Spleen (tissue), 11 donors: ENCODE measurements at regions not wholly inside any gene's neighbourhood (a gene's known extent, or its start where the extent isn't known, plus 50 kb on each side); places are given as distances from the start of the nearest gene placed in this dataset.

ENCODE experiments used
- DNase-seq: peaks from one replicate; pipeline ENCODE4 v3.0.0-alpha.2; 2020
- H3K27ac ChIP-seq, 8 donors: fragments of 200-600 bp; sonication (generic) in 7 of 8; 1 replicate in 4 of 8; 2 replicates in 4 of 8; pipeline versions ENCODE4 v1.5.0 to v1.8.0; 2016 to 2021; ENCODE audit warnings: inconsistent platforms in 4 of 8, mild to moderate bottlenecking in 4 of 8, moderate library complexity in 1 of 8
- H3K27me3 ChIP-seq, 7 donors: fragments of 200-600 bp; sonication (generic) in 6 of 7; replicated peaks in 1 of 7; 1 replicate in 4 of 7; 2 replicates in 3 of 7; pipeline versions ENCODE4 v1.5.0 to v1.8.0; 2016 to 2021; ENCODE audit warnings: inconsistent platforms in 3 of 7, mild to moderate bottlenecking in 1 of 7
- H3K36me3 ChIP-seq, 6 donors: fragments of 200-600 bp; sonication (generic) in 5 of 6; 1 replicate in 4 of 6; 2 replicates in 2 of 6; pipeline versions ENCODE4 v1.5.0 to v1.8.0; 2016 to 2021; ENCODE audit warnings: inconsistent platforms in 2 of 6
- H3K4me1 ChIP-seq, 6 donors: fragments of 200-600 bp; sonication (generic) in 5 of 6; 1 replicate in 3 of 6; 2 replicates in 3 of 6; pipeline versions ENCODE4 v1.5.0 to v1.8.0; 2016 to 2021; ENCODE audit warnings: inconsistent platforms in 3 of 6
- H3K4me3 ChIP-seq, 8 donors: fragments of 200-600 bp; sonication (generic) in 7 of 8; 1 replicate in 4 of 8; 2 replicates in 4 of 8; pipeline versions ENCODE4 v1.5.0 to v1.8.0; 2016 to 2021; ENCODE audit warnings: inconsistent platforms in 4 of 8, mild to moderate bottlenecking in 4 of 8, moderate library complexity in 2 of 8
- H3K9me3 ChIP-seq, 8 donors: fragments of 200-600 bp; sonication (generic) in 7 of 8; 1 replicate in 4 of 8; 2 replicates in 4 of 8; pipeline versions ENCODE4 v1.5.0 to v1.8.0; 2016 to 2021; ENCODE audit warnings: inconsistent platforms in 4 of 8
- POLR2A ChIP-seq, 3 donors: fragments of 450-650 bp; IDR thresholded peaks; one replicate each; pipeline ENCODE4 v1.5.1; 2017; ENCODE audit warnings: antibody characterized with exemption in 3 of 3, mild to moderate bottlenecking in 1 of 3
- POLR2AphosphoS5 ChIP-seq, 3 donors: sonication (generic); formaldehyde crosslinking; IDR thresholded peaks; one replicate each; pipeline ENCODE4 v1.5.1; 2017; ENCODE audit warnings: antibody characterized with exemption in 3 of 3
- WGBS, 5 donors: extraction: QIAGEN DNeasy Blood & Tissue Kit in 3 of 5; methylation state at CpG; one replicate each; pipeline versions ENCODE4 v1.1.5 to v1.1.7; 2013 to 2018; 5-methylcytosine and 5-hydroxymethylcytosine counted together
- intact Hi-C: fragments of 100-400 bp; cut with DNase I; formaldehyde crosslinking; loops from one replicate; pipeline ENCODE4 v1.15.0; 2023; ENCODE audit warnings: low total_unique reads
- TF ChIP-seq, protein P1 (sequence below), 11 experiments: fragments of 200-600 bp in 7 of 11; fragments of 450-650 bp in 4 of 11; sonication (generic) in 4 of 11; IDR thresholded peaks in 8 of 11; conservative IDR thresholded peaks in 3 of 11; 1 replicate in 7 of 11; 2 replicates in 4 of 11; pipeline versions ENCODE4 v1.4.0 to v1.8.0; 2016 to 2021; ENCODE audit warnings: antibody characterized with exemption in 11 of 11, inconsistent platforms in 4 of 11, mild to moderate bottlenecking in 1 of 11
- donor health status: healthy with polysubstance abuse.
- donor health status: DM: no; HTN: no; CAD: no; lungs with moderate emphysema.
- donor health status: DM: no; HTN: no; CAD: no.
- donor health status: Bipolar disorder and iron deficiency.
- donor health status: healthy.
- donor health status: DM: no; HTN: no; CAD: no.
- donor health status: DM: yes; HTN: yes; CAD: no.

DNA sequence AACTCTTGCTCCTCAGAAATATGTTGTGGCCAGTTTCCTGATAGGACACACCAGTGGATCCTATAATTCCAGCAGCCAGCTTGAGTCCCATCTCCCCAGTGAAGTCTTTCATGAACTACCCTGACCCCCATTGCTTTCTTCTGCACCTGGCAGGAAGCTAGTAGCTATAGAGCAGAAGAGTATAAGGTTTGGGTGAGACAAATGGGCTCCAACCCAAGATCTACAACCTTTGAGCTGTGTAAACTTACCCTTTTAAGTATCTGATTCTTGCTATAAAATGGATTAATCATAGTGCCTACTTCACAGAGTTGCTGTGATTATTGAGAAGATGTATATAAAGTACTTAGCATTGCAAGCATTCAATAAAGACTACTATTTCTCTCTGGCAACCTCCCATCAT, 396.9 kb upstream of the CADM1 start:
- Histone ChIP-seq H3K4me1 (no peaks in the 10 kb centered on the region), H3K27ac (no peak overlapping the region), H3K9me3 (peaks cover 0 to 4% (median 0%) of the 10 kb centered on the region in 8 donors), H3K4me3 (no peak overlapping the region), H3K36me3 (no peaks in the 10 kb centered on the region), H3K27me3 (peaks cover 0 to 1% (median 0%) of the 10 kb centered on the region in 7 donors)
- no peak for TF ChIP-seq POLR2A (IDR thresholded peaks at IDR 0.05)
- TF ChIP-seq, protein P1, sequence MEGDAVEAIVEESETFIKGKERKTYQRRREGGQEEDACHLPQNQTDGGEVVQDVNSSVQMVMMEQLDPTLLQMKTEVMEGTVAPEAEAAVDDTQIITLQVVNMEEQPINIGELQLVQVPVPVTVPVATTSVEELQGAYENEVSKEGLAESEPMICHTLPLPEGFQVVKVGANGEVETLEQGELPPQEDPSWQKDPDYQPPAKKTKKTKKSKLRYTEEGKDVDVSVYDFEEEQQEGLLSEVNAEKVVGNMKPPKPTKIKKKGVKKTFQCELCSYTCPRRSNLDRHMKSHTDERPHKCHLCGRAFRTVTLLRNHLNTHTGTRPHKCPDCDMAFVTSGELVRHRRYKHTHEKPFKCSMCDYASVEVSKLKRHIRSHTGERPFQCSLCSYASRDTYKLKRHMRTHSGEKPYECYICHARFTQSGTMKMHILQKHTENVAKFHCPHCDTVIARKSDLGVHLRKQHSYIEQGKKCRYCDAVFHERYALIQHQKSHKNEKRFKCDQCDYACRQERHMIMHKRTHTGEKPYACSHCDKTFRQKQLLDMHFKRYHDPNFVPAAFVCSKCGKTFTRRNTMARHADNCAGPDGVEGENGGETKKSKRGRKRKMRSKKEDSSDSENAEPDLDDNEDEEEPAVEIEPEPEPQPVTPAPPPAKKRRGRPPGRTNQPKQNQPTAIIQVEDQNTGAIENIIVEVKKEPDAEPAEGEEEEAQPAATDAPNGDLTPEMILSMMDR (IDR thresholded peaks at IDR 0.05 in 8 of 11, conservative IDR thresholded peaks at IDR 0.05 in 3 of 11), result no peak
- TF ChIP-seq POLR2AphosphoS5 (IDR thresholded peaks at IDR 0.05), result no peak
- intact Hi-C loops, result no loop called here
- DNase-seq, result no peak

DNA sequence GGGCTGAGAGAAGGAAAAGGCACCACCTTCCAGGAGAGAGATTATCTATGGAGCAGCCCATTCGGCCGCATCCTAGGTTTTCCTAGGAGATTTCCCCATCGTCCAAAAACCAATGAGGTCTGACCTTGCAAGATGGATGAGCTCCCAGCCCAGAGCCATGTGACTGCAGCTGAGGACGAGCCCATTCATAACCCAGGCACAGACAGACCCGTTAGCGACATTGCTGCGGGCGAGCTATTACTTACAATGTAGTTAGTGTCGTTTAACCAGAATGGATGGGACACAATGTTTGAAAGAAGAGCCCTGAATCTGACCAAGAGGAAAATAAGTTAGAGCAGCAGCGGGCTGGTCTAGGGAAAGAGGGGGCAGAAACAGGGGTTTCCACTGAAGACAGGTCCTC, 395.9 kb upstream of the CADM1 start:
- Histone ChIP-seq H3K4me3 (no peak overlapping the region), H3K4me1 (no peaks in the 10 kb centered on the region), H3K27me3 (no peaks in the 10 kb centered on the region), H3K36me3 (no peaks in the 10 kb centered on the region), H3K27ac (no peak overlapping the region), H3K9me3 (peaks cover 0 to 4% (median 0%) of the 10 kb centered on the region in 8 donors)
- no peak for TF ChIP-seq POLR2AphosphoS5 (IDR thresholded peaks at IDR 0.05)
- TF ChIP-seq POLR2A (IDR thresholded peaks at IDR 0.05), result no peak
- TF ChIP-seq, protein P1 (IDR thresholded peaks at IDR 0.05 in 8 of 11, conservative IDR thresholded peaks at IDR 0.05 in 3 of 11), result no peak
- DNase-seq, result no peak
- intact Hi-C loops, result no loop called here
- 90 to 95% (median 92%) methylated on average over 10 of the region's 10 CpGs for WGBS, 5 donors

DNA sequence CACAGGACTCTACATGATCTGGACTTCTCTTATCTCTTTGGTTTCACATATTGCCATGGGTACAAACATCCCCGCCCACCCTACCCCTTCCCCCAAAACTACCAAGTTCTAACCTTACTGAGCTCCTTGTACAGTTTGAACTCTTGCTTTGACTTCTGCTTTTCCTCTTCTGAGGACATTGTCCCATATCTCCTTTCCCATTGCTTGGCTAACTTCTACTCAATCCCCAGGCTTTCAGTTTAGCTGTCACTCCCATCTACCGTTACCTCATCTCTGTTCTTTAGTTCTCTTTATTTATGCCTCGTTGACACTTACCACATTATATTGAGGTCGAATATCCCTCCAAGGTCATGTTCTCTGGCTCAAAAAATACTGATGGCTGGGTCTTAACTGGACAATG, 393.5 kb upstream of the CADM1 start:
- WGBS, 5 donors, result 35 to 53% (median 48%) methylated on average over 3 to 4 of the region's 4 CpGs
- TF ChIP-seq POLR2A (IDR thresholded peaks at IDR 0.05), result no peak
- TF ChIP-seq, protein P1 (IDR thresholded peaks at IDR 0.05 in 8 of 11, conservative IDR thresholded peaks at IDR 0.05 in 3 of 11), result no peak
- TF ChIP-seq POLR2AphosphoS5 (IDR thresholded peaks at IDR 0.05), result no peak
- Histone ChIP-seq H3K4me1 (no peaks in the 10 kb centered on the region), H3K27ac (no peak overlapping the region), H3K4me3 (no peak overlapping the region), H3K27me3 (no peaks in the 10 kb centered on the region), H3K9me3 (peaks cover 0 to 4% (median 0%) of the 10 kb centered on the region in 8 donors), H3K36me3 (no peaks in the 10 kb centered on the region)
- intact Hi-C loops, result no loop called here
- no peak for DNase-seq

DNA sequence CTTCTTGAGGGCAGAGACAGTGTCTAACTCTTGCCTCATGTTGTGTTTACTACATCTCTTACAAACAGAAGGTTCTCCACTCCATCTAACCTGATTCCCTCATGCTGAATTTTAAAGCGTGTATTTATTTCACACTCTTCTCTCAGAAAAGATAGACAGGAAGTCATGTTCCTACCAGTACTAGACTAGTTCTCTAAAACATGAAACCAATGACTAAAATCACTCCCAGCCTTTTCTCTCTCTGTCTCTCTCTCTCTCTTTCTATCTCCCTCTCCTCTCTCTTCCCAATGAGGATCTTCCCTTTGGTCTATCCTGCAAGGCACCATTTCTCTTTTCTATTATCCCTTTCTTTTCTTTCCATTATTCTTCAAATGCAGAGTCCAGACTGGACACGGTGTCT, 391.9 kb upstream of the CADM1 start:
- WGBS, 5 donors, result 68 to 89% (median 78%) methylated on average over 2 of the region's 2 CpGs
- Histone ChIP-seq H3K36me3 (no peaks in the 10 kb centered on the region), H3K27ac (no peak overlapping the region), H3K4me3 (no peak overlapping the region), H3K9me3 (no peaks in the 10 kb centered on the region), H3K27me3 (no peaks in the 10 kb centered on the region), H3K4me1 (no peaks in the 10 kb centered on the region)
- DNase-seq, result no peak
- TF ChIP-seq POLR2A (IDR thresholded peaks at IDR 0.05) (no peak), POLR2AphosphoS5 (IDR thresholded peaks at IDR 0.05) (no peak)
- TF ChIP-seq, protein P1 (IDR thresholded peaks at IDR 0.05 in 8 of 11, conservative IDR thresholded peaks at IDR 0.05 in 3 of 11), result no peak
- intact Hi-C loops, result no loop called here
